NB4 (cell line): ENCODE measurements at regions not wholly inside any gene's neighbourhood (a gene's known extent, or its start where the extent isn't known, plus 50 kb on each side); places are given as distances from the start of the nearest gene placed in this dataset.

ENCODE experiments used
- CTCF ChIP-seq: IDR thresholded peaks from one replicate; pipeline ENCODE4 v1.5.1; 2012; ENCODE audit warnings: low read depth, low read length
- MAX ChIP-seq: IDR thresholded peaks from 2 replicates; pipeline ENCODE4 v1.6.1; 2011; ENCODE audit warnings: low read depth, low read length
- POLR2A ChIP-seq: IDR thresholded peaks from 2 replicates; pipeline ENCODE4 v1.6.1; 2011; ENCODE audit warnings: mild to moderate bottlenecking; ENCODE audit not compliant: insufficient read length; ENCODE audit errors: extremely low read depth

- no peak for TF ChIP-seq MAX
- TF ChIP-seq POLR2A: no peak
- no peak for TF ChIP-seq CTCF
Measured at GRCh38 chr1:229217716-229218115, 53.2 kb upstream of the RAB4A start.
